ENCODE measurements at regions not wholly inside any gene's neighbourhood (a gene's known extent, or its start where the extent isn't known, plus 50 kb on each side); places are given as distances from the start of the nearest gene placed in this dataset.
"Not testable (repeated sequence)": the region's sequence is repeated elsewhere in the genome, so short reads cannot be mapped to it uniquely, and the experiment has no call there.

DNA sequence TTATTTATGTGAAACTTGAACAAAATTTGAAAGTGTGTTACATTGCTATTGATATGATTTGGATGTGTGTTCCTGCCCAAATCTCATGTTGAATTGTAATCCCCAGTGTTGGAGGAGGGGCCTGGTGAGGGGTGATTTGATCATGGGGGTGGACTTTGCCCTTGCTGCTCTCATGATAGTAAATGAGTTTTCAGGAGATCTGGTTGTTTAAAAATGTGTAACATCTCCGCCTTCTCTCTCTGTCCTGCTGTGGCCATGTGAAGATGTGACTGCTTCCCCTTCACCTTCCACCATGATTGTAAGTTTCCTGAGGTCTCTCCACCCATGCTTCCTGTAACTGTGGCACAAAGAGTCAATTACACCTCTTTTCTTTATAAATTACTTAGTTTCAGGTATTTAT is 1731.0 kb downstream of the SLITRK5 start:
- no peaks in the 10 kb centered on the region for H3K4me1 ChIP-seq (ENCODE audit: control insufficient read depth, insufficient read depth, low read length)
- no peaks in the 10 kb centered on the region for H3K9me3 ChIP-seq (ENCODE audit: control insufficient read depth, insufficient read depth, low read depth, low read length)
- H3K36me3 ChIP-seq (ENCODE audit: control insufficient read depth in 2 of 2, insufficient read depth in 1 of 2, low read length in 2 of 2), result no peaks in the 10 kb centered on the region
- H3K4me3 ChIP-seq (ENCODE audit: low read depth, low read length), result no peak overlapping the region
- TF ChIP-seq, protein P1, sequence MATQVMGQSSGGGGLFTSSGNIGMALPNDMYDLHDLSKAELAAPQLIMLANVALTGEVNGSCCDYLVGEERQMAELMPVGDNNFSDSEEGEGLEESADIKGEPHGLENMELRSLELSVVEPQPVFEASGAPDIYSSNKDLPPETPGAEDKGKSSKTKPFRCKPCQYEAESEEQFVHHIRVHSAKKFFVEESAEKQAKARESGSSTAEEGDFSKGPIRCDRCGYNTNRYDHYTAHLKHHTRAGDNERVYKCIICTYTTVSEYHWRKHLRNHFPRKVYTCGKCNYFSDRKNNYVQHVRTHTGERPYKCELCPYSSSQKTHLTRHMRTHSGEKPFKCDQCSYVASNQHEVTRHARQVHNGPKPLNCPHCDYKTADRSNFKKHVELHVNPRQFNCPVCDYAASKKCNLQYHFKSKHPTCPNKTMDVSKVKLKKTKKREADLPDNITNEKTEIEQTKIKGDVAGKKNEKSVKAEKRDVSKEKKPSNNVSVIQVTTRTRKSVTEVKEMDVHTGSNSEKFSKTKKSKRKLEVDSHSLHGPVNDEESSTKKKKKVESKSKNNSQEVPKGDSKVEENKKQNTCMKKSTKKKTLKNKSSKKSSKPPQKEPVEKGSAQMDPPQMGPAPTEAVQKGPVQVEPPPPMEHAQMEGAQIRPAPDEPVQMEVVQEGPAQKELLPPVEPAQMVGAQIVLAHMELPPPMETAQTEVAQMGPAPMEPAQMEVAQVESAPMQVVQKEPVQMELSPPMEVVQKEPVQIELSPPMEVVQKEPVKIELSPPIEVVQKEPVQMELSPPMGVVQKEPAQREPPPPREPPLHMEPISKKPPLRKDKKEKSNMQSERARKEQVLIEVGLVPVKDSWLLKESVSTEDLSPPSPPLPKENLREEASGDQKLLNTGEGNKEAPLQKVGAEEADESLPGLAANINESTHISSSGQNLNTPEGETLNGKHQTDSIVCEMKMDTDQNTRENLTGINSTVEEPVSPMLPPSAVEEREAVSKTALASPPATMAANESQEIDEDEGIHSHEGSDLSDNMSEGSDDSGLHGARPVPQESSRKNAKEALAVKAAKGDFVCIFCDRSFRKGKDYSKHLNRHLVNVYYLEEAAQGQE (tag by site-specific recombination; IDR thresholded peaks at IDR 0.05), result no peak
- TF ChIP-seq SALL2 (tag by site-specific recombination; IDR thresholded peaks at IDR 0.05; ENCODE audit: borderline replicate concordance) (no peak), EGR2 (tag by site-specific recombination; IDR thresholded peaks at IDR 0.05; ENCODE audit: low read depth) (no peak), ZNF670 (tag by site-specific recombination; IDR thresholded peaks at IDR 0.05; ENCODE audit: low read depth) (no peak), ZNF514 (tag by site-specific recombination; IDR thresholded peaks at IDR 0.05) (no peak)
- ChIA-PET POLR2A (no interaction called here), CTCF (no interaction called here)
- H3K27ac ChIP-seq (ENCODE audit: extremely low read depth, low read depth, low read length), result no peak overlapping the region

DNA sequence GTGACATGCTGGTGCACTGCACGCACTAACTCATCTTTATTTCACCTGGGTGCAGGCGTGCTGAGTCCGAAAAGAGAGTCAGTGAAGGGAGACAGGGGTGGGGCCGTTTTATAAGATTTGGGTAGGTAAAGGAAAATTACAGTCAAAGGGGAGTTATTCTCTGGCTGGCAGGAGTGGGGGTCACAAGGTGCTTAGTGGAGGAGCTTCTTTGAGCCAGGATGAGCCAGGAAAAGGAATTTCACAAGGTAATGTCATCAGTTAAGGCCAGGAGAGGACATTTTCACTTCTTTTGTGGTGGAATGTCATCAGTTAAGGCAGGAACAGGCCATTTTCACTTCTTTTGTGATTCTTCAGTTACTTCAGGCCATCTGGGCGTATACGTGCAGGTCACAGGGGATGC is 1734.9 kb downstream of the SLITRK5 start:
- POLR2A ChIA-PET; H3K4me3 ChIP-seq (ENCODE audit: low read depth, low read length); H3K9me3 ChIP-seq (ENCODE audit: control insufficient read depth, insufficient read depth, low read depth, low read length); CTCF ChIA-PET; H3K4me1 ChIP-seq (ENCODE audit: control insufficient read depth, insufficient read depth, low read length); H3K27ac ChIP-seq (ENCODE audit: extremely low read depth, low read depth, low read length); H3K36me3 ChIP-seq (ENCODE audit: control insufficient read depth in 2 of 2, insufficient read depth in 1 of 2, low read length in 2 of 2): not testable (repeated sequence)

DNA sequence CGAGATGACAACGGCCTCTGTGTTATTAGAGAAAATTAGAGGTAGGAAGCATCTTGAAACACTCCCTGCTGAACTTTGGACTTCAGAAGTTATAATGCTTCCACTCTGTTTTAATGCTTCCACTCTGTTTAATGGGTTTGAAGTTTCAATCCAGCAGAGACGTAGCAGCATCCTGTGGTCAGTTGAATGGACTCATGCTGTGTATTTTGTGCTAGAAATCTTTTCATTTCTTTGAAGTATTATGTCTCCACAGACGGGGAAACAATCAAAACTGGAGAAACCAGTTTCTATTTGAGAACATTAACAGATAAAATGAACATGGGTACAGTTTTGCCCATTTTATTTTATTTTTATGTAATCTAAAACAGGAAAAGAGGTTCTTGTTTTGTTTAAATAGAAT is 1736.2 kb downstream of the SLITRK5 start:
- TF ChIP-seq, protein P2, sequence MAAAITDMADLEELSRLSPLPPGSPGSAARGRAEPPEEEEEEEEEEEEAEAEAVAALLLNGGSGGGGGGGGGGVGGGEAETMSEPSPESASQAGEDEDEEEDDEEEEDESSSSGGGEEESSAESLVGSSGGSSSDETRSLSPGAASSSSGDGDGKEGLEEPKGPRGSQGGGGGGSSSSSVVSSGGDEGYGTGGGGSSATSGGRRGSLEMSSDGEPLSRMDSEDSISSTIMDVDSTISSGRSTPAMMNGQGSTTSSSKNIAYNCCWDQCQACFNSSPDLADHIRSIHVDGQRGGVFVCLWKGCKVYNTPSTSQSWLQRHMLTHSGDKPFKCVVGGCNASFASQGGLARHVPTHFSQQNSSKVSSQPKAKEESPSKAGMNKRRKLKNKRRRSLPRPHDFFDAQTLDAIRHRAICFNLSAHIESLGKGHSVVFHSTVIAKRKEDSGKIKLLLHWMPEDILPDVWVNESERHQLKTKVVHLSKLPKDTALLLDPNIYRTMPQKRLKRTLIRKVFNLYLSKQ (tag by site-specific recombination; IDR thresholded peaks at IDR 0.05; ENCODE audit: borderline replicate concordance), result no peak
- no peak for TF ChIP-seq ZNF626 (tag by site-specific recombination; IDR thresholded peaks at IDR 0.05)
- no peak for TF ChIP-seq ZNF654 (tag by site-specific recombination; IDR thresholded peaks at IDR 0.05; ENCODE audit: low read depth)
- TF ChIP-seq MZF1 (tag by site-specific recombination; IDR thresholded peaks at IDR 0.05; ENCODE audit: borderline replicate concordance), result no peak
- no peak for TF ChIP-seq ZNF239 (tag by site-specific recombination; IDR thresholded peaks at IDR 0.05)
- TF ChIP-seq OSR2 (tag by site-specific recombination; IDR thresholded peaks at IDR 0.05), result no peak
- TF ChIP-seq ZNF19 (tag by site-specific recombination; IDR thresholded peaks at IDR 0.05; ENCODE audit: low read depth), result no peak
- TF ChIP-seq, protein P3, sequence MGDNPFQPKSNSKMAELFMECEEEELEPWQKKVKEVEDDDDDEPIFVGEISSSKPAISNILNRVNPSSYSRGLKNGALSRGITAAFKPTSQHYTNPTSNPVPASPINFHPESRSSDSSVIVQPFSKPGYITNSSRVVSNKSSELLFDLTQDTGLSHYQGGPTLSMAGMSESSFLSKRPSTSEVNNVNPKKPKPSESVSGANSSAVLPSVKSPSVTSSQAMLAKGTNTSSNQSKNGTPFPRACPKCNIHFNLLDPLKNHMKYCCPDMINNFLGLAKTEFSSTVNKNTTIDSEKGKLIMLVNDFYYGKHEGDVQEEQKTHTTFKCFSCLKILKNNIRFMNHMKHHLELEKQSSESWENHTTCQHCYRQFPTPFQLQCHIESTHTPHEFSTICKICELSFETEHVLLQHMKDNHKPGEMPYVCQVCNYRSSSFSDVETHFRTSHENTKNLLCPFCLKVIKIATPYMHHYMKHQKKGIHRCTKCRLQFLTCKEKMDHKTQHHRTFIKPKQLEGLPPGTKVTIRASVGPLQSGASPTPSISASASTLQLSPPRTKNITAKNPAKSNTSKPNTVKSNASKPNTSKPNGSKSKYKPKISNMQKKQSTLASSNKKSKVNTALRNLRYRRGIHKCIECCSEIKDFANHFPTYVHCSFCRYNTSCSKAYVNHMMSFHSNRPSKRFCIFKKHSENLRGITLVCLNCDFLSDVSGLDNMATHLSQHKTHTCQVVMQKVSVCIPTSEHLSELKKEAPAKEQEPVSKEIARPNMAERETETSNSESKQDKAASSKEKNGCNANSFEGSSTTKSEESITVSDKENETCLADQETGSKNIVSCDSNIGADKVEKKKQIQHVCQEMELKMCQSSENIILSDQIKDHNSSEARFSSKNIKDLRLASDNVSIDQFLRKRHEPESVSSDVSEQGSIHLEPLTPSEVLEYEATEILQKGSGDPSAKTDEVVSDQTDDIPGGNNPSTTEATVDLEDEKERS (tag by site-specific recombination; IDR thresholded peaks at IDR 0.05), result no peak
- no peak for TF ChIP-seq ZNF776 (tag by site-specific recombination; IDR thresholded peaks at IDR 0.05; ENCODE audit: borderline replicate concordance)
- no peaks in the 10 kb centered on the region for H3K36me3 ChIP-seq (ENCODE audit: control insufficient read depth in 2 of 2, insufficient read depth in 1 of 2, low read length in 2 of 2)
- ChIA-PET CTCF (no interaction called here), POLR2A (no interaction called here)
- no peak overlapping the region for H3K27ac ChIP-seq (ENCODE audit: extremely low read depth, low read depth, low read length)
- no peak overlapping the region for H3K4me3 ChIP-seq (ENCODE audit: low read depth, low read length)
- H3K4me1 ChIP-seq (ENCODE audit: control insufficient read depth, insufficient read depth, low read length), result no peaks in the 10 kb centered on the region
- H3K9me3 ChIP-seq (ENCODE audit: control insufficient read depth, insufficient read depth, low read depth, low read length), result no peaks in the 10 kb centered on the region

Measured in HEK293 (cell line).